IMR-90 (cell line): ENCODE measurements at regions not wholly inside any gene's neighbourhood (a gene's known extent, or its start where the extent isn't known, plus 50 kb on each side); places are given as distances from the start of the nearest gene placed in this dataset.

Source experiments
- ATAC-seq: fragments of 200-7000 bp; cut with Tn5 transposase; 2 replicates; pipeline ENCODE4 v1.9.1; 2020; ENCODE audit warnings: low read depth, mild to moderate bottlenecking, moderate library complexity
- BruUV-seq: library from RNA; stranded (reverse); fragments of 400-500 nt; replicated peaks from 2 replicates; lab custom pipeline; 2021; lab: Mats Ljungman, UMichigan
- CTCF ChIA-PET: fragments of 300-600 bp; formaldehyde crosslinking; extraction: SDS; loops from one replicate; lab custom pipeline; 2021; ENCODE audit warnings: antibody characterized with exemption; lab: Yijun Ruan, JAX
- POLR2A ChIA-PET: fragments of 300-600 bp; sonication (Branson Sonifier 250); formaldehyde crosslinking; loops from one replicate; lab custom pipeline; 2022; ENCODE audit warnings: antibody characterized with exemption; ENCODE audit not compliant: unreplicated experiment; lab: Charles Lee
- DNase-seq: peaks from one replicate; pipeline ENCODE4 v3.0.0; 2013
- H2AFZ ChIP-seq: replicated peaks from 2 replicates; pipeline ENCODE3; 2013; ENCODE audit warnings: low read length, mild to moderate bottlenecking; ENCODE audit not compliant: poor library complexity
- H2AK5ac ChIP-seq: 2 replicates; pipeline ENCODE4 v1.6.1; 2013; ENCODE audit warnings: low read depth, low read length, inconsistent platforms
- H2AK9ac ChIP-seq: replicated peaks from 2 replicates; pipeline ENCODE3; 2013; ENCODE audit warnings: mild to moderate bottlenecking, low read depth, low read length, moderate library complexity; ENCODE audit not compliant: poor library complexity
- H2BK120ac ChIP-seq: 2 replicates; pipeline ENCODE4 v1.6.1; 2013; ENCODE audit warnings: low read depth, low read length, inconsistent platforms
- H2BK15ac ChIP-seq: 3 replicates; pipeline ENCODE4 v1.6.1; 2013; ENCODE audit warnings: low read depth, low read length, inconsistent platforms
- H2BK20ac ChIP-seq: 2 replicates; pipeline ENCODE4 v1.6.1; 2013; ENCODE audit warnings: low read depth, mild to moderate bottlenecking, inconsistent platforms, low read length, moderate library complexity
- H2BK5ac ChIP-seq: 2 replicates; pipeline ENCODE4 v1.6.1; 2013; ENCODE audit warnings: mild to moderate bottlenecking, low read depth, low read length, inconsistent platforms; ENCODE audit not compliant: poor library complexity, severe bottlenecking
- H3K14ac ChIP-seq: replicated peaks from 2 replicates; pipeline ENCODE4 v1.6.1; 2013; ENCODE audit warnings: low read depth, low read length, inconsistent platforms
- H3K18ac ChIP-seq: 2 replicates; pipeline ENCODE4 v1.6.1; 2013; ENCODE audit warnings: low read depth, low read length, control low read depth
- H3K23ac ChIP-seq: 2 replicates; pipeline ENCODE4 v1.6.1; 2013; ENCODE audit warnings: low read depth, low read length, inconsistent platforms
- H3K27ac ChIP-seq: 2 replicates; pipeline ENCODE4 v1.5.1; 2013; ENCODE audit warnings: mild to moderate bottlenecking, control low read depth, low read length; ENCODE audit not compliant: insufficient read depth
- H3K27me3 ChIP-seq: 2 replicates; pipeline ENCODE4 v1.6.1; 2013; ENCODE audit warnings: low read length; ENCODE audit not compliant: control insufficient read depth, insufficient read depth
- H3K36me3 ChIP-seq: 2 replicates; pipeline ENCODE4 v1.6.1; 2013; ENCODE audit warnings: low read length, mixed read lengths; ENCODE audit not compliant: control insufficient read depth, insufficient read depth
- H3K4ac ChIP-seq: 2 replicates; pipeline ENCODE4 v1.6.1; 2013; ENCODE audit warnings: low read depth, low read length, inconsistent platforms
- H3K4me1 ChIP-seq: 2 replicates; pipeline ENCODE4 v1.6.1; 2013; ENCODE audit warnings: low read length, mixed read lengths; ENCODE audit not compliant: control insufficient read depth, insufficient read depth
- H3K4me2 ChIP-seq: 2 replicates; pipeline ENCODE4 v1.6.1; 2013; ENCODE audit warnings: low read depth, mild to moderate bottlenecking, control low read depth, low read length, moderate library complexity
- H3K4me3 ChIP-seq: 2 replicates; pipeline ENCODE4 v1.5.1; 2013; ENCODE audit warnings: low read depth, mild to moderate bottlenecking, control low read depth, low read length, moderate library complexity; ENCODE audit not compliant: insufficient read depth
- H3K56ac ChIP-seq: 2 replicates; pipeline ENCODE4 v1.6.1; 2013; ENCODE audit warnings: low read length, inconsistent platforms; ENCODE audit not compliant: insufficient read depth; ENCODE audit errors: extremely low read depth
- H3K79me1 ChIP-seq, 2 experiments: 2 replicates each; pipeline ENCODE4 v1.6.1; 2013; ENCODE audit warnings: low read length in 2 of 2, inconsistent platforms in 1 of 2, low read depth in 1 of 2
- H3K9ac ChIP-seq: 2 replicates; pipeline ENCODE4 v1.6.1; 2013; ENCODE audit warnings: low read depth, low read length, control low read depth
- H3K9me1 ChIP-seq: 2 replicates; pipeline ENCODE4 v1.6.1; 2013; ENCODE audit warnings: low read length, inconsistent platforms; ENCODE audit not compliant: insufficient read depth
- H3K9me3 ChIP-seq: 2 replicates; pipeline ENCODE4 v1.6.1; 2013; ENCODE audit warnings: low read length; ENCODE audit not compliant: control insufficient read depth, insufficient read depth
- H4K20me1 ChIP-seq: 2 replicates; pipeline ENCODE4 v1.6.1; 2013; ENCODE audit warnings: low read length, inconsistent platforms; ENCODE audit not compliant: insufficient read depth
- H4K5ac ChIP-seq: 2 replicates; pipeline ENCODE4 v1.6.1; 2013; ENCODE audit warnings: mild to moderate bottlenecking, low read depth, low read length, control low read depth
- H4K8ac ChIP-seq, 2 experiments: 2 replicates each; pipeline ENCODE4 v1.6.1; 2013; ENCODE audit warnings: low read depth in 2 of 2, low read length in 2 of 2, control low read depth in 1 of 2, inconsistent platforms in 1 of 2
- H4K91ac ChIP-seq: 2 replicates; pipeline ENCODE4 v1.6.1; 2013; ENCODE audit warnings: low read depth, low read length, inconsistent platforms; ENCODE audit not compliant: insufficient read depth
- BHLHE40 ChIP-seq: fragments of 150-350 bp; IDR thresholded peaks from 2 replicates; pipeline ENCODE4 v1.6.1; 2016; ENCODE audit warnings: mild to moderate bottlenecking, low read depth, low read length
- CEBPB ChIP-seq: IDR thresholded peaks from 2 replicates; pipeline ENCODE4 v1.6.1; 2012; ENCODE audit warnings: low read depth, low read length, improper control_type of control experiment
- CHD1 ChIP-seq: IDR thresholded peaks from 2 replicates; pipeline ENCODE4 v1.6.1; 2012; ENCODE audit warnings: low read depth, low read length, improper control_type of control experiment
- CTCF ChIP-seq: conservative IDR thresholded peaks from 2 replicates; pipeline ENCODE4 v1.5.1; 2012; ENCODE audit warnings: mild to moderate bottlenecking, low read depth, low read length, improper control_type of control experiment
- ELK1 ChIP-seq: fragments of 150-350 bp; IDR thresholded peaks from 2 replicates; pipeline ENCODE4 v1.6.1; 2016; ENCODE audit warnings: low read depth, mild to moderate bottlenecking, low read length, moderate library complexity, borderline replicate concordance
- MAFK ChIP-seq: IDR thresholded peaks from 2 replicates; pipeline ENCODE4 v1.6.1; 2012; ENCODE audit warnings: low read depth, low read length, improper control_type of control experiment
- MAZ ChIP-seq: IDR thresholded peaks from 2 replicates; pipeline ENCODE4 v1.6.1; 2012; ENCODE audit warnings: low read depth, mild to moderate bottlenecking, low read length, improper control_type of control experiment, moderate library complexity, borderline replicate concordance
- MXI1 ChIP-seq: IDR thresholded peaks from 2 replicates; pipeline ENCODE4 v1.6.1; 2012; ENCODE audit warnings: low read depth, mild to moderate bottlenecking, low read length, moderate library complexity, borderline replicate concordance
- NFE2L2 ChIP-seq: fragments of 150-350 bp; IDR thresholded peaks from 2 replicates; pipeline ENCODE4 v1.6.1; 2016; ENCODE audit warnings: low read depth, mild to moderate bottlenecking, low read length
- POLR2A ChIP-seq: IDR thresholded peaks from 2 replicates; pipeline ENCODE4 v1.6.1; 2012; ENCODE audit warnings: mild to moderate bottlenecking, low read depth, low read length
- RAD21 ChIP-seq: IDR thresholded peaks from 2 replicates; pipeline ENCODE4 v1.6.1; 2012; ENCODE audit warnings: low read length, improper control_type of control experiment
- RCOR1 ChIP-seq: IDR thresholded peaks from 2 replicates; pipeline ENCODE4 v1.6.1; 2012; ENCODE audit warnings: mild to moderate bottlenecking, low read length, improper control_type of control experiment; ENCODE audit not compliant: insufficient replicate concordance
- RFX5 ChIP-seq: IDR thresholded peaks from 2 replicates; pipeline ENCODE4 v1.8.0; 2012; ENCODE audit warnings: low read depth, mild to moderate bottlenecking, low read length, moderate library complexity
- WGBS, 2 experiments: methylation state at CpG; one replicate each; pipeline versions ENCODE4 v1.1.5 to v1.1.7; 2013; ENCODE audit warnings: missing lambda C conversion rate in 2 of 2; ENCODE audit not compliant: insufficient read length in 1 of 2; ENCODE audit errors: extremely low coverage in 2 of 2; 5-methylcytosine and 5-hydroxymethylcytosine counted together
- dilution Hi-C: fragments of 300-500 bp; cut with HindIII; formaldehyde crosslinking; loops from one replicate; pipeline ENCODE4 v1.14.3; 2018; ENCODE audit warnings: low sequenced_read_pairs; ENCODE audit not compliant: unreplicated experiment
- in situ Hi-C: fragments of 300-500 bp; cut with MboI; formaldehyde crosslinking; loops from 3 replicates; pipeline ENCODE4 v1.14.3; 2019; ENCODE audit warnings: low sequenced_read_pairs, inconsistent platforms, mixed read lengths
- intact Hi-C: fragments of 100-400 bp; cut with micrococcal nuclease; formaldehyde crosslinking; loops from 2 replicates; pipeline ENCODE4 v1.10.0; 2022

DNA sequence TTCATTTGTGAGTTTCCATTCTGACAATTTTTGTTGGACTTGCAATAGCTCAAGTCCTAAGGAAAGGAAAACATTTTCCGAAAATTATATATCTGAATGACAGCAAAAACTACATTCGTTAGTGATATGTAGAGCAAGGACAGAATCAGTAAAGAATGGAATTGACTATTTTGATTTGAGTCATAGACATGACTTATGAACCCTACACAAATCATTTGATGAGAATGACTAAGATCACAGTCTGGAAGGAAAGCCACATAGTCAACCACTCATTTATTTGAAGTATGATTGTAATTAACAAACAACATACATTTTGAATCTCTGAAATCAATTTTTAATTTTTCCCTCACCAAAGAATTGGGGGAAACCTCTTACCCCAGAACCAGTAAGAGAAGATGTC, 231.6 kb upstream of the CRIM1 start:
- no peaks in the 10 kb centered on the region for H3K79me1 ChIP-seq
- no TSS peak for BruUV-seq
- ATAC-seq, result no peak

More for the DNA sequence above, 231.6 kb upstream of the CRIM1 start:
- no peak overlapping the region for H2BK15ac ChIP-seq
- H3K36me3 ChIP-seq, result no peaks in the 10 kb centered on the region
- no peak overlapping the region for H2BK5ac ChIP-seq
- TF ChIP-seq MXI1, result no peak
- TF ChIP-seq CTCF, result no peak
- TF ChIP-seq POLR2A, result no peak
- no peak for TF ChIP-seq RFX5
- TF ChIP-seq BHLHE40, result no peak
- TF ChIP-seq CEBPB, result no peak
- TF ChIP-seq RCOR1, result no peak
- no peak for TF ChIP-seq NFE2L2
- no peak for TF ChIP-seq CHD1
- no peak for TF ChIP-seq ELK1
- no peak for TF ChIP-seq MAZ
- TF ChIP-seq RAD21, result no peak
- no peak for TF ChIP-seq MAFK
- no peak overlapping the region for H3K56ac ChIP-seq
- no peaks in the 10 kb centered on the region for H3K27me3 ChIP-seq
- H2AK9ac ChIP-seq, result no peak overlapping the region
- no peaks in the 10 kb centered on the region for H3K9me3 ChIP-seq
- no peak overlapping the region for H3K23ac ChIP-seq
- WGBS, 2 experiments, result no CpG with 5 or more reads among the region's 2 CpGs
- H4K5ac ChIP-seq, result no peak overlapping the region
- dilution Hi-C loops (no loop called here), in situ Hi-C loops (no loop called here), intact Hi-C loops (no loop called here)
- H3K4me1 ChIP-seq, result no peaks in the 10 kb centered on the region
- no peak overlapping the region for H3K4me3 ChIP-seq
- no peak overlapping the region for H3K4me2 ChIP-seq
- H3K18ac ChIP-seq, result no peak overlapping the region
- ChIA-PET CTCF (no interaction called here), POLR2A (no interaction called here)
- no peak overlapping the region for H2BK120ac ChIP-seq
- DNase-seq, result no peak
- no peak overlapping the region for H3K4ac ChIP-seq
- H3K9ac ChIP-seq, result no peak overlapping the region
- H4K8ac ChIP-seq, result no peak overlapping the region
- H4K20me1 ChIP-seq, result no peaks in the 10 kb centered on the region
- H2AK5ac ChIP-seq, result no peak overlapping the region
- H3K27ac ChIP-seq, result no peak overlapping the region
- no peak overlapping the region for H4K91ac ChIP-seq
- H3K9me1 ChIP-seq, result no peaks in the 10 kb centered on the region
- no peak overlapping the region for H2AFZ ChIP-seq
- H2BK20ac ChIP-seq, result no peak overlapping the region
- H3K14ac ChIP-seq, result no peak overlapping the region
